ENCODE measurements at regions not wholly inside any gene's neighbourhood (a gene's known extent, or its start where the extent isn't known, plus 50 kb on each side); places are given as distances from the start of the nearest gene placed in this dataset.

GRCh38 chr15:61519296-61519695 is 290.2 kb upstream of the RORA start:
- no peak for TF ChIP-seq CTCF (IDR thresholded peaks at IDR 0.05)
- TF ChIP-seq POLR2A (IDR thresholded peaks at IDR 0.05), result no peak
